ENCODE measurements at regions not wholly inside any gene's neighbourhood (a gene's known extent, or its start where the extent isn't known, plus 50 kb on each side); places are given as distances from the start of the nearest gene placed in this dataset.
"Not testable (repeated sequence)": the region's sequence is repeated elsewhere in the genome, so short reads cannot be mapped to it uniquely, and the experiment has no call there.

DNA sequence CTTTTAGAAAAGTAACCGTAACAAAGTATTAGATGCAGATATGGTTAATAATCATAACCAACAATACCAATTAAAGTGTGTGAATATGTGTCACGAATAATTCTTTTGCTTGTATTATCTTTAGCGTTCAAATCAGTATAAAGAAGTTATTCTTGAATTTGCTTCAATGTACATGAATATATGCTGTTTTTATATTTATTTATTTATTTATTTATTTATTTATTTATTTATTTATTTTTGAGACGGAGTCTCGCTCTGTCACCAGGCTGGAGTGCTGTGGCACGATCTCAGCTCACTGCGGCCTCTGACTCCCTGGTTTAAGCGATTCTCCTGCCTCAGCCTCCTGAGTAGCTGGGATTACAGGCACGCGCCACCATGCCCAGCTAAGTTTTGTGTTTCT is 147.6 kb upstream of the GALNT2 start:
- CTCF ChIA-PET (ENCODE audit: partially characterized antibody); DNase-seq (ENCODE audit: low read depth in 1 of 2, low spot score in 2 of 2); H4K5ac ChIP-seq (ENCODE audit: insufficient read length, low read depth, low read length); H4K91ac ChIP-seq (replicated peaks; ENCODE audit: insufficient read length, low read length); H3K23me2 ChIP-seq (ENCODE audit: low read depth, low read length); H2BK120ac ChIP-seq (replicated peaks; ENCODE audit: low read depth, low read length); H2AFZ ChIP-seq (ENCODE audit: low read length); H3K14ac ChIP-seq (ENCODE audit: insufficient read length); H2AK5ac ChIP-seq (ENCODE audit: low read depth, low read length); H3K9me3 ChIP-seq (ENCODE audit: insufficient read depth in 2 of 2, low read depth in 1 of 2, low read length in 1 of 2); POLR2A ChIA-PET (ENCODE audit: partially characterized antibody); H2BK12ac ChIP-seq (ENCODE audit: low read depth, low read length); H3K4me3 ChIP-seq (ENCODE audit: extremely low read depth in 1 of 4, insufficient read depth in 2 of 4, low read depth in 3 of 4, low read length in 4 of 4); H3K4me1 ChIP-seq (replicated peaks in 1 of 4; ENCODE audit: control insufficient read depth in 3 of 4, insufficient read depth in 4 of 4, low read length in 3 of 4); H3K4me2 ChIP-seq (ENCODE audit: insufficient read depth in 1 of 2, low read depth in 2 of 2, low read length in 2 of 2); H3K79me1 ChIP-seq (ENCODE audit: low read depth, low read length); FAIRE-seq; H3K18ac ChIP-seq (ENCODE audit: extremely low read depth, low read length); H2BK20ac ChIP-seq (ENCODE audit: low read length); H3K27ac ChIP-seq (ENCODE audit: low read depth, low read length); H4K8ac ChIP-seq (ENCODE audit: extremely low read depth, insufficient read depth, low read length); H4K20me1 ChIP-seq (replicated peaks in 1 of 2; ENCODE audit: control insufficient read depth in 1 of 2, insufficient read depth in 2 of 2, low read length in 2 of 2); H2BK5ac ChIP-seq (ENCODE audit: low read depth, low read length); H3K23ac ChIP-seq (ENCODE audit: insufficient read length); H3K4ac ChIP-seq (replicated peaks; ENCODE audit: insufficient read length, low read depth, low read length); H3K56ac ChIP-seq (replicated peaks; ENCODE audit: insufficient read length, low read depth, low read length); H3K36me3 ChIP-seq (ENCODE audit: control insufficient read depth in 2 of 4, insufficient read depth in 4 of 4, low read length in 3 of 4); H3K79me2 ChIP-seq (ENCODE audit: control insufficient read depth in 1 of 2, insufficient read depth in 2 of 2, low read length in 2 of 2); H3K27me3 ChIP-seq (replicated peaks in 1 of 4; ENCODE audit: control insufficient read depth in 3 of 4, extremely low read depth in 1 of 4, insufficient read depth in 3 of 4, low read length in 3 of 4); H2BK15ac ChIP-seq (ENCODE audit: low read length); H3K9ac ChIP-seq (replicated peaks in 1 of 4; ENCODE audit: extremely low read depth in 1 of 4, low read depth in 3 of 4, low read length in 3 of 4): not testable (repeated sequence)
- 96% methylated on average over 10 of the region's 10 CpGs; no CpG with 5 or more reads in 1 of the 2 experiments for WGBS, 2 experiments (ENCODE audit: extremely low coverage in 1 of 2, insufficient coverage in 1 of 2, insufficient read length in 1 of 2, insufficient replicate concordance in 2 of 2, low coverage in 1 of 2, low lambda C conversion rate in 2 of 2, missing lambda C conversion rate in 1 of 2)
